H9 (cell line): ENCODE measurements at regions not wholly inside any gene's neighbourhood (a gene's known extent, or its start where the extent isn't known, plus 50 kb on each side); places are given as distances from the start of the nearest gene placed in this dataset.

Experiments used
- DNase-seq: peaks from one replicate; pipeline ENCODE4 v3.0.0-alpha.2; 2017
- H2AFZ ChIP-seq: one replicate; pipeline ENCODE4 v1.6.1; 2013; ENCODE audit warnings: mild to moderate bottlenecking, low read length, control low read depth, moderate library complexity
- H2AK5ac ChIP-seq: 2 replicates; pipeline ENCODE4 v1.6.1; 2013; ENCODE audit warnings: low read length, control low read depth, mixed read lengths; ENCODE audit not compliant: insufficient read length
- H2BK120ac ChIP-seq: one replicate; pipeline ENCODE4 v1.6.1; 2013; ENCODE audit warnings: low read depth, mild to moderate bottlenecking, low read length, control low read depth, inconsistent platforms; ENCODE audit not compliant: poor library complexity, severe bottlenecking
- H2BK12ac ChIP-seq: 2 replicates; pipeline ENCODE4 v1.6.1; 2013; ENCODE audit warnings: low read length, control low read depth, mixed read lengths, low read depth; ENCODE audit not compliant: insufficient read length
- H2BK15ac ChIP-seq: 2 replicates; pipeline ENCODE4 v1.6.1; 2013; ENCODE audit warnings: low read depth, low read length, control low read depth
- H2BK20ac ChIP-seq: one replicate; pipeline ENCODE4 v1.6.1; 2013; ENCODE audit warnings: low read depth, mild to moderate bottlenecking, low read length, control low read depth, inconsistent platforms; ENCODE audit not compliant: poor library complexity, severe bottlenecking
- H2BK5ac ChIP-seq: 2 replicates; pipeline ENCODE4 v1.6.1; 2013; ENCODE audit warnings: low read length, control low read depth, mixed read lengths; ENCODE audit not compliant: insufficient read length
- H3K14ac ChIP-seq: 2 replicates; pipeline ENCODE4 v1.6.1; 2013; ENCODE audit warnings: low read length, control low read depth; ENCODE audit not compliant: insufficient read depth
- H3K18ac ChIP-seq: 2 replicates; pipeline ENCODE4 v1.6.1; 2013; ENCODE audit warnings: low read depth, mild to moderate bottlenecking, mixed read lengths, low read length, control low read depth; ENCODE audit not compliant: insufficient read length
- H3K23ac ChIP-seq: 2 replicates; pipeline ENCODE4 v1.6.1; 2013; ENCODE audit warnings: low read length, control low read depth, mixed read lengths, low read depth; ENCODE audit not compliant: insufficient read length
- H3K23me2 ChIP-seq: 2 replicates; pipeline ENCODE4 v1.6.1; 2013; ENCODE audit warnings: low read depth, mild to moderate bottlenecking, mixed read lengths, low read length, control low read depth; ENCODE audit not compliant: insufficient read length, poor library complexity, severe bottlenecking
- H3K27ac ChIP-seq: 2 replicates; pipeline ENCODE4 v1.5.1; 2013; ENCODE audit warnings: low read length, control low read depth, mixed read lengths, low read depth; ENCODE audit not compliant: insufficient read length
- H3K27me3 ChIP-seq: 2 replicates; pipeline ENCODE4 v1.6.1; 2013; ENCODE audit warnings: low read length, control low read depth, inconsistent platforms; ENCODE audit not compliant: insufficient read depth
- H3K4ac ChIP-seq: 2 replicates; pipeline ENCODE4 v1.6.1; 2013; ENCODE audit warnings: low read depth, mild to moderate bottlenecking, control low read depth, inconsistent platforms, low read length, moderate library complexity
- H3K4me1 ChIP-seq: 2 replicates; pipeline ENCODE4 v1.6.1; 2013; ENCODE audit warnings: low read length, control low read depth, inconsistent platforms; ENCODE audit not compliant: insufficient read depth
- H3K4me2 ChIP-seq: 2 replicates; pipeline ENCODE4 v1.6.1; 2013; ENCODE audit warnings: low read length, control low read depth, mixed read lengths; ENCODE audit not compliant: insufficient read length, insufficient read depth
- H3K56ac ChIP-seq: 2 replicates; pipeline ENCODE4 v1.6.1; 2013; ENCODE audit warnings: low read depth, mild to moderate bottlenecking, mixed read lengths, low read length, control low read depth; ENCODE audit not compliant: insufficient read length
- H3K79me1 ChIP-seq: 2 replicates; pipeline ENCODE4 v1.6.1; 2013; ENCODE audit warnings: low read depth, mild to moderate bottlenecking, moderate library complexity, low read length, control low read depth, inconsistent platforms; ENCODE audit not compliant: insufficient read depth, poor library complexity, severe bottlenecking
- H3K79me2 ChIP-seq: 2 replicates; pipeline ENCODE4 v1.6.1; 2013; ENCODE audit warnings: low read length, control low read depth, inconsistent platforms; ENCODE audit not compliant: insufficient read depth
- H3K9ac ChIP-seq: 2 replicates; pipeline ENCODE4 v1.6.1; 2013; ENCODE audit warnings: low read length, control low read depth, mixed read lengths; ENCODE audit not compliant: insufficient read length; ENCODE audit errors: extremely low read depth
- H3K9me3 ChIP-seq: one replicate; pipeline ENCODE4 v1.6.1; 2013; ENCODE audit warnings: low read depth, low read length, inconsistent platforms; ENCODE audit not compliant: control insufficient read depth
- H3T11ph ChIP-seq: one replicate; pipeline ENCODE4 v1.6.1; 2013; ENCODE audit warnings: mild to moderate bottlenecking, low read length, control low read depth, inconsistent platforms
- H4K20me1 ChIP-seq: one replicate; pipeline ENCODE4 v1.6.1; 2013; ENCODE audit not compliant: control insufficient read depth, insufficient read length, insufficient read depth
- H4K5ac ChIP-seq: 2 replicates; pipeline ENCODE4 v1.6.1; 2013; ENCODE audit warnings: low read depth, mild to moderate bottlenecking, mixed read lengths, low read length, control low read depth; ENCODE audit not compliant: insufficient read length
- H4K8ac ChIP-seq: replicated peaks from 2 replicates; pipeline ENCODE4 v1.6.1; 2013; ENCODE audit warnings: low read length, control low read depth, mixed read lengths, low read depth; ENCODE audit not compliant: insufficient read length
- H4K91ac ChIP-seq: 2 replicates; pipeline ENCODE4 v1.6.1; 2013; ENCODE audit warnings: low read depth, mild to moderate bottlenecking, moderate library complexity, mixed read lengths, low read length, control low read depth; ENCODE audit not compliant: insufficient read length
- H3K27ac Mint-ChIP-seq, 3 experiments: 2 replicates in 2 of 3; 3 replicates in 1 of 3; pipeline ENCODE4 v1.8.0; 2020 to 2021; ENCODE audit warnings: mixed read lengths in 3 of 3, mild to moderate bottlenecking in 1 of 3, moderate library complexity in 1 of 3
- H3K27me3 Mint-ChIP-seq: 2 replicates; pipeline ENCODE4 v1.8.0; 2021; ENCODE audit warnings: low read depth, mild to moderate bottlenecking, moderate library complexity, mixed read lengths
- H3K36me3 Mint-ChIP-seq, 3 experiments: 2 replicates in 2 of 3; 3 replicates in 1 of 3; pipeline ENCODE4 v1.8.0; 2020 to 2021; ENCODE audit warnings: low read depth in 3 of 3, mixed read lengths in 3 of 3; ENCODE audit not compliant: insufficient read depth in 1 of 3
- H3K4me1 Mint-ChIP-seq, 2 experiments: 2 replicates each; pipeline ENCODE4 v1.8.0; 2020; ENCODE audit warnings: mixed read lengths in 2 of 2
- H3K4me3 Mint-ChIP-seq, 2 experiments: 2 replicates in 1 of 2; 3 replicates in 1 of 2; pipeline ENCODE4 v1.8.0; 2020 to 2021; ENCODE audit warnings: mild to moderate bottlenecking in 2 of 2, mixed read lengths in 2 of 2, moderate library complexity in 1 of 2
- H3K9me3 Mint-ChIP-seq, 2 experiments: 2 replicates in 1 of 2; 3 replicates in 1 of 2; pipeline ENCODE4 v1.8.0; 2020; ENCODE audit warnings: mild to moderate bottlenecking in 2 of 2, mixed read lengths in 2 of 2, moderate library complexity in 1 of 2
- CTCF ChIP-seq: fragments of 200-600 bp; sonication (generic); conservative IDR thresholded peaks from 3 replicates; pipeline ENCODE4 v1.8.0; 2021; ENCODE audit warnings: antibody characterized with exemption, mild to moderate bottlenecking
- WGBS: extraction: QIAGEN DNeasy Blood & Tissue Kit; methylation state at CpG from one replicate; pipeline ENCODE4 v1.1.7; 2013; ENCODE audit warnings: missing lambda C conversion rate, low lambda C conversion rate, mixed read lengths; ENCODE audit not compliant: insufficient read length; ENCODE audit errors: extremely low coverage; 5-methylcytosine and 5-hydroxymethylcytosine counted together

- WGBS, result no CpG with 5 or more reads among the region's 1 CpG
Observed at GRCh38 chr20:24722586-24722985, 226.5 kb upstream of the CST7 start.

More at GRCh38 chr20:24722586-24722985, 226.5 kb upstream of the CST7 start:
- Mint-ChIP-seq H3K4me1 (peaks cover 2 to 3% of the 10 kb centered on the region in 2 experiments; a peak in 2 of 4 replicates), H3K27me3 (peaks cover 5% of the 10 kb centered on the region), H3K27ac (no peak overlapping the region), H3K4me3 (no peak overlapping the region), H3K9me3 (no peaks in the 10 kb centered on the region), H3K36me3 (no peaks in the 10 kb centered on the region)
- no peak overlapping the region for H3K14ac ChIP-seq
- no peak overlapping the region for H4K5ac ChIP-seq
- no peak overlapping the region for H3K9ac ChIP-seq
- H3T11ph ChIP-seq, result no peak overlapping the region
- no peak overlapping the region for H2BK12ac ChIP-seq
- H3K23ac ChIP-seq, result no peak overlapping the region
- H2BK5ac ChIP-seq, result no peak overlapping the region
- DNase-seq, result no peak
- no peaks in the 10 kb centered on the region for H3K79me1 ChIP-seq
- no peaks in the 10 kb centered on the region for H3K23me2 ChIP-seq
- H2BK120ac ChIP-seq, result no peak overlapping the region
- H3K4me1 ChIP-seq, result no peaks in the 10 kb centered on the region
- no peak overlapping the region for H3K4ac ChIP-seq
- no peaks in the 10 kb centered on the region for H3K9me3 ChIP-seq
- no peak overlapping the region for H3K27ac ChIP-seq
- H4K8ac ChIP-seq, result no peak overlapping the region
- H2BK20ac ChIP-seq, result no peak overlapping the region
- H2AK5ac ChIP-seq, result no peak overlapping the region
- no peaks in the 10 kb centered on the region for H3K27me3 ChIP-seq
- no peak overlapping the region for H2BK15ac ChIP-seq
- no peak overlapping the region for H4K91ac ChIP-seq
- no peak overlapping the region for H2AFZ ChIP-seq
- no peaks in the 10 kb centered on the region for H4K20me1 ChIP-seq
- no peak overlapping the region for H3K56ac ChIP-seq
- TF ChIP-seq CTCF, result no peak
- no peak overlapping the region for H3K4me2 ChIP-seq
- no peaks in the 10 kb centered on the region for H3K79me2 ChIP-seq
- no peak overlapping the region for H3K18ac ChIP-seq
